ENCODE measurements at regions not wholly inside any gene's neighbourhood (a gene's known extent, or its start where the extent isn't known, plus 50 kb on each side); places are given as distances from the start of the nearest gene placed in this dataset.
A peak's percentile ranks its signal among the peaks of the same experiment; 100 is the strongest.
"Not testable (repeated sequence)": the region's sequence is repeated elsewhere in the genome, so short reads cannot be mapped to it uniquely, and the experiment has no call there.

DNA sequence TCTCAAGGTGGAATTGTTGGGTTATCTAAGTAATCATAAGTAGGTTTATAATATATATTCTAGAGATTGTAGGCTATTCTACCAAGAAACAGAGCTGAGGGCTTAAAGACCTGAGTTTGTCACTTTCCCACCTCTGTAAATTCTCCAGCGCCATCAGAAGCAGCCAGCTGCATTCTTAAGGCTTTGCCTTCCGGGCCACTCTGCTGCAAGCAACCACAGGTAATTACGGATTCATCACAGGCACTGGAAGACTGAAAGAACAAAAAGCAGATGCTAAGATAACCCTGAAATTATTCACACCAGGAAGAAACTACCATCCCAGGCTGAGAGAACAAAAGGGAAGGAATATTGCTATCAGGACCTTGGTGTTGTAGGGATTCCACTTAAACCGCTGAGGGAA, 137.8 kb upstream of the JCAD start:
- DNase-seq (ENCODE audit: low read depth, low spot score) = no peak

DNA sequence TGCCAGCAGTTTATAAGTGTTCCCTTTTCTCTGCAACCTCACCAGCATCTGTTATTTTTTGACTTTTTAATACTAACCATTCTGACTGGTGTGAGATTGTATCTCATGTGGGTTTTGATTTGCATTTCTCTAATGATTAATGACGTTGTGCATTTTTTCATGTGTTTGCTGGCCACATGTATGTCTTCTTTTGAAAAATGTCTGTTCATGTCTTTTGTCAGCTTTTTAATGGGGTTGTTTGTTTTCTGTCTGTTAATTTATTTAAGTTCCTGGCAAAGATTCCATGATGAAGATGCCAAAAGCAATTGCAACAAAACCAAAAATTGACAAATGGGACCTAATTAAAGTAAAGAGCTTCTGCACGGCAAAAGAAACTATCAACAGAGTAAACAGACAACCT, 137.2 kb upstream of the JCAD start:
- not testable (repeated sequence) for DNase-seq (ENCODE audit: low read depth, low spot score)

DNA sequence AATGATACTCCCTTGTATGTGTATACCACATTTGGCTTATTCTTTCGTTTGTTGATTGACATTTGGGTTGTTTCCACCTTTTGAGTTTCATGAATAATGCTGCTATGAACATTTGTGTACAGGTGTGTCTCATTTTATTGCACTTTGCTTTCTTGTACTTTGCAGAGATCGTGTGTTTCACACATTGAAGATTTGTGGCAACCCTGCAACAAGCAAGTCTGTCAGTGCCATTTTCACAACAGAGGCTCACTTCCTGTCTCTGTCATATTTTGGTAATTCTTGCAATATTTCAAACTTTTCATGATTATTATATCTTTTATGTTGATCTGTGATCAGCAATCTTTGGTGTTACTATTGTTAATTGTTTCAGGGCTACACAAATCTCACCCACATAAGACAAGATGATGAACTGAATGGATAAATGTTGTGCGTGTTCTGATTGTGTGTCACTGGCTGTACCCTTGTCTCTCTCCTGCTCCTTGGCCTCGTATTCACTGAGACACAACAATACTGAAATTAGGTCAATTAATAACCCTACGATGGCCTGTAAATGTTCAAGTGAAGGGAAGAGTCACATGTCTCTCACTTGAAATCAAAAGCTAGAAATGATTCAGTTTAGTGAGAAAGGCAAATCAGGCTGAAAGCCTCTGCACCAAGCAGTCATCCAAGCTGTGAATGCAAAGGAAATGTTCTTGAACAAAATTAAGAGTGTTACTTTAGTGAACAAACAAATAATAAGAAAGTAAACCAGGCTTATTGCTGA, 133.6 kb upstream of the JCAD start:
- no peak for DNase-seq (ENCODE audit: low read depth, low spot score)

DNA sequence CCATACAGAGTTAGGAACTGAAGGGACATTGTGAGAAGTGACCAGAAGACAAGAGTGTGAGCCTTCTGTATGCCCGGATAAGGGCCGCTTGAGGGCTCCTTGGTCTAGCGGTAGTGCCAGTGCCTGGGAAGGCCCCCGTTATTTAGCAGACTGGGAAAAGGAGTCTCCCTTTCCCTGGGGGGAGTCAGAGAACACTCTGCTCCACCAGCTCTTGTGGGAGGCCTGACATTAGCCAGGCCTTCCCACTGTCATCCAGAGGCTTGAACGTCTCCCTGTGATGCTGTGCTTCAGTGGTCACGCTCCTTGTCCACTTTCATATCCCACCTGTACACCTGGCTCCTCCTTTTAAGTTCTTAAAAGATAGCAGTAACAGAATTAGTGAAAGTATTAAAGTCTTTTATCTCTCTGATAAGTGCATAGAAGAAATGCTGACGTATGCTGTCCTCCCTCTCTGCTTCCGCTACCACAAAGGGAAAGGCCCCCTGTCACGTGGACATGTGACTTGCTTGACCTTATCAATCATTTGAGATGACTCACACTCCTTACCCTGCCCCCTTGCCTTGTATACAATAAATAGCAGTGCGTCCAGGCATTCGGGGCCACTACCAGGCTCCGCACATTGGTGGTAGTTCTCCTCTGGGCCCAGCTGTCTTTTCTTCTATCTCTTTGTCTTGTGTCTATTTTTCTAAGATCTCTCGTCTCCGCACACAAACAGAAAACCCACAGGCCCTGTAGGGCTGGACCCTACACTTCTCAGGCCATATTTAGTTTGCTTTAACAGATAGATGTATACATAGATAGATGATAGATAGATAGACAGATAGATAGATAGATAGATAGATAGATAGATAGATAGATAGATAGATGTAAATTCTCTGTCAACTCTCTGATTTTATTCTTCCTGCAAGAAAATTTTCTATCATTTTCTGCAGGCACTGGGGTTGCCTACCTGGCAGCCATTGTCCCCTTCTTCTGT, 131.5 kb upstream of the JCAD start:
- no peak for DNase-seq (ENCODE audit: low read depth, low spot score)

DNA sequence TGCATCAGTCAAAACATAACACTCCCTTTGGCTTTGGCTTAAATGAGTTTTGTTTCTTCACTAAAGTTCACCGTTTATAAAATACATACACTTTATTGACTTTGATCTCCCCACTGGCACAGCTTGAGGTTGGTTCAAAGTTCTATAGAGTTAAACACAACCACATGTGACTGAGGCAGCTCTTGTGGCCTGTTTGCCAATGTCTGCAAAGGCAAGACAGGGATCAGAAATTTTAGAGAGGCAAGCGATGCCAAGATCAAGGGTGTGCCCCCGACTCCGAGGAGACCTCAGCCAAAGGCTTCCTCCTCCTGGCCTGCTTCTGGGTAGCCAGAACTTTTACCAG, 129.8 kb upstream of the JCAD start:
- no peak for DNase-seq (ENCODE audit: low read depth, low spot score)

DNA sequence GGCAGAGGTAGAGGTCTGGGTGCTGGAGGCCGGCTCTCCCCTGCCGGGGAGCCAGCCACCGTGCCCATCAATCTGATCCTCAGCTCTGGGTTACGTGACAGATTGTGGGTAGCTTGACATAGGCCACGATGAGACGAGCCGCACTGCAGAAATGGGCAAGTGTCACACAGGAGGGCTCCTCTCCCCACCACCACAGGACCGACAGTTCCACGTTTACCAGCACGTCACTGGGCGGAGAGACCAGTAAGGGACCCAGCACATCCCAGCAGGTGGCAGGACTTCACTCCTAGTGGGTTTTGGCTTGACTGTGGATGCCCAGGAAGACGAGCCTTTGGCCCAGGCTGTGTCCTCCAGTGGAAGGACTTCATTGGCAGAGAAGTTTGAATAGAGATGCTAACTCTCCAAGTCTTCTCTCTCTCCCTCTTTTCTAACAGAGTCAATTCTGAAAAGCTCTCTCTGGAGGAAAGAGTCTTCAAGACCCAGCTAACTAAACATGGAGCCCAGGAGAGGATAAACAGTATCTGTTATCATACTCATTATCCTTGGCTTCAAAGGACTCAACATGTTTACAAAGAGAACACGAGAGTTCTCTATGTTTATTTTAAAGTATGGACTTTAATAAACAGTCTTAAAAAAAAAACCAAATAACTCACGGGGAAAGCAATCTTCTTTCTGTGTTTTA, 129.3 kb upstream of the JCAD start:
- no peak for DNase-seq (ENCODE audit: low read depth, low spot score)

DNA sequence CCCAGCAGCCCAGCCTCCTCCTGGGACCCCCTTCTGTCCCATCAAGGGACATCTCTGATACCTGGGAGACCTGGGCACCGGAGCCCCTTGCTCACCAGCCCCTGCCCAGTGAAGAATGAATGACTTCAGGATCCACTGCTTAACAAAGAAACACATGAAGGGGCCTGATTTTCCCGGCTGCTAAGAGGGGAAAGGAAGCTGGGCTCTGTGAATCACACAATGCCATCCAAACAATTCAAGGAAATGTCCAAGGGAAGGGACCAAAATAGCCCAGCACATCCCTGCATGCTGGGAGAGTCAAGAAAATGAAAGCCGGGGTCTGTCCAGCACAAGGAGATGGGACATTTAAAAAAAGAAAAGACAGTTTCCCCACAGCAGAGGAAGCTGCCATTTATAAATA, 128.7 kb upstream of the JCAD start:
- DNase-seq (ENCODE audit: low read depth, low spot score) = peak; percentile 23

DNA sequence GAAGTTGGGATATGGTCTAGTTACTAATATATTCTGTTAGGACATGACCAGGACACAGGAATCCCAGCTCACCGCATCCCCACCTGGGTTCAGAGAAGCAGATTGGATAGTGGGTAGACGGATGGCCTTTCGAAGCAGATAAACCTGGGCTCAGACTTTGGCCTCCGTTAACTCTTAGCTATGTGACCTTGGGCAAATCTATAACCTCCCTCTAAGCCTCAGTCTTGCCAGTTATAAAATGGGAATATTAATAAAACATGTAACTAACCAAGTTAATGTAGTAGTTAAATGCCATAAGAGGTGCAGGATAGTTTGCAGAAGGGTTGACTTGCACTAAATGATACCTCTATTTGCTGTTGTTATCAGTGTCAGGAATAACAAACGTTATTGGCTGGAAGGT, 127.6 kb upstream of the JCAD start:
- DNase-seq (ENCODE audit: low read depth, low spot score) = no peak

DNA sequence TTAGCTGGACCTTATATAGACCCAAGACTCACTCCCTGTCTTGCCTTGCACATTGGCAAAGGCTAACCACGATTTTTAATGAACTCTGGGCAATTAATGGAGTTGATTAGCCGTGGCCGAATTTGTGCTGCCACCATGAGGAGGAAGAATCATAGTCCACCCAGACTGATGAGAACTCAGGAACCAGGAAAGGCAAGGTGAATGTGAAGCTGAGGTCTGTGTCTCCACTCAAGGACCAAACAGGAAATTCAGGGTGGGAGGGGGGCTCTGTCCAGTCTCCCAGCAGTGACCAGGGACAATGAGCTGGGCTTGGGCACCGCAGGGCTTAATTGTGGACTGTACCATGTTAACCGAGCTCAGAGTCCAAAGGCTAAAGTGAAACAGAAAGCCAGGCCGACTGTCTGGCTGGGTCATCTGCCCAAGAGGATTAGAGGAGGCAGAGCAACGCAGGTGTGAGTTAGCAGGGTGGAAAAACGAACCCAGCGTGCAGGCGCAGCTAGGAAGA, 127.0 kb upstream of the JCAD start:
- DNase-seq (ENCODE audit: low read depth, low spot score) = peak; percentile 52

DNA sequence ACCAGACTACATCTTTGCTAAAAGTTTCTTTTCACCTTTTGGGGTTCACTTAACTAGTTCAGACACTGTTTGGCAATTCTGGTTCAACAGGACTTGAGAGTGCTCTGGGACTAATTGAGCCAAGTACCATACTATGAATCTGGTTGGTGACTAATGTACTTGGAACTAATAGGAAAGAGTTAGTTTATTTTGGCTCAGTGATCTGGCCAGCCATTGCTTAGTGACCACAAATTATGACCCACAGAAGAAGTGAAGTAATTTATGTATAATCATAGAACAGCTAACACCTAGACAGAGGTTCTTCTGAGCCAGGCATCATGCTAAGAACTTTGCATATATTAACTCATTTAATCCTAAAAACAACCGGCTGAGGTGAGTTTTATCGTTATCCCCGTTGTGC, 126.5 kb upstream of the JCAD start:
- DNase-seq (ENCODE audit: low read depth, low spot score) = peak; percentile 89

DNA sequence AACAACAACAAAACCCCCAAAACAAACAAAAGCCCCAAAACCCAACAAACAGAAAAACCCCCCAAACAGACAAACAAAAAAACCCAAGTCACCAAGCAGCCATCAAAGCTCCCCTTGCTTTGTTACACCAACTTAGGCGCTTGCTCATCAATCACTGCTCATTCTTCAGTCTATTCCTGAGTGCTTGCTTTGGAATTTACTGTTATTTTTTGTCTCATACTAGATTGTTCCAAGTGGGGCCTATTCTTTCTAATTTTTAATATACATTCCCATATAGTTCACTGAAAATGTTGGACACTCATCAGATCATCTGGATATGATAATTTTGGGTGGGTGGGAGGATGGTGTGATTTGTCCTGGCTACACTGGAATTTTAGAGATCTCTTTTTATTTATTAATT, 126.0 kb upstream of the JCAD start:
- DNase-seq (ENCODE audit: low read depth, low spot score) = no peak

DNA sequence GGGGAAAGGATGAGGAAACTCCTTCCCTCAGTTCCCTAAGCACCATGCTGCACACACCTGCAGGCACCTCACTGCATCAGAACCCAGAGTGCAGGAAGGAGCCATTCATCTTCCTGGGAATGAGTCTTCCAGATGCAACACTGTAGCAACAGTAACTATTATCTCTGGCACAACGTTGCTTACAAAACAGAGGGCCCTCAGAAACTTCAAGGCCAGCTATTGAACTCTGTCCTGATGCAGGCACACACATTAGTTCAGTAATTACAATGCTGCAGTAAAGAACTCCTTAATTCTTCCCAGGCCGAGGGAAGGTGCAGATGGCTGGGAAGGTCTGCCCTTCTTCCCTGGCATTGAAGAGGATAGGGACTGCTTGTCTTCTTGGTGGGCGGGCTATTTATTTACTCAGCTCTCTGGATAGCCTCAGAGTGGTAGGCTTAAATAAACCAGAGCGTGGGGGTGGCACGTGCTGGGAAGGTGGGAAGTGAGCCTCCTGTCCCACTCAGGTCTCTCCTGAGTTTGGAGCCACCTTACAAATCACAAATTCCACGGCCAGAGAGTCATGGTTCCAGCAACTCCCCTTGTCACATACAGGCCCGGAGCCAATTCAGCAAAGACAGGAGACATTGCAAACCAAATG, 125.1 kb upstream of the JCAD start:
- DNase-seq (ENCODE audit: low read depth, low spot score) = no peak

DNA sequence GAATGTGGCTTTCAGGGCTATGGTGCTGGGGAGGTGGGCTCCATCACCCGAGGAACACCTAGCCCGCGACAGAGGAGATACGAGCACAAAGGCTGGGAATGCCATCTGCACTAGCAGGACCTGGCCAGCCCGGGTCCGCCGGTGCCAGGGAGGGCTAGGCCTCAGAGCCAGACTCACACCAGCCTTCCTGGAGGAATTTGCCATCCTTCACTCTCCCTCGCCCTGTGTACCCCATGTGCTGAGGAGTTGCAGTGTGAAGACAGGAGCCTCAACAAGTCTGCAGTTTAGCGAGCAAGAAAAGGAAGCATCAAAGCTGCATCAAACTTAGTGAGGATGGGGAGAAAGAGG, 123.6 kb upstream of the JCAD start:
- no peak for DNase-seq (ENCODE audit: low read depth, low spot score)

DNA sequence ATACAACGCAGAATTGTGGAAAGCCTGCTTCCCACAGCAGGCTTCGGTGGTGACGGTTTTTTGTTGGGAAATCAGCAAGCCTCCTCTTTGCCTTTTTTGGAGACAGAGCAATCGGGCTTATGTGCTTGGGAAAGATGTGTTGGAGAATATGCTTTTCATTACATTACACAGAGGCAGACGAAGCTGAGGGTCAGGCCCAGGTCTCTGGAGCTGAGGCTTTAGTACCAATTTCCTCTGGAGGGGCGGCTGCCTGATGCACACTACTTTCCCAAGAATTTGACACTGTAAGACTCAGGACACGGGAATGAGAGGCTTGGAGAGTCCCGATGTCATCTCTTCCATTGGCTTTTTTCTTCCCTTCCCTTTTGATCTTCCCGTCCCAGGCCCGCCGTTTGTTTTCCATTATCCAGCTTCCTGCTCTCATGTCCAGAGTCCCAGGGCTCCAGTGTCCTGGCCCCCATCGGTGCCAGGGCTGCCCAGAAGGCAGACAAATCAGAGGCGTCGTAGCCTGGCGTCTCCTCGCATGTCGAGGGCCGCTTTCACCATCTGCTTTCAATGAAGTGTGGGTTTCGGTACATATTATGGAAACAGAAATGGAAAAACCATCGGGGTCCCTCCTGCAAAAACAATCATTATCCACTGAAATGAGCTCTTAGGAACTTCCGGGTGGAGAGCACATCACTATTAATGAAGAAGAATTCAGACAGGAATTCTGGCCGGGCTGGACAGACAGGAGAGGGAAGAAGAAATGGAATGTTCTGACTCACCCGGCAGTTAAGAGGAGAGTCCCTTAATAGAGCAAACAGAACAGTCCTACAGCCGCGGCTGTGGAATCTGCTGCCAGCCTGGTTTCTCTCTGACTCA, 123.0 kb upstream of the JCAD start:
- peak; percentile 92 for DNase-seq (ENCODE audit: low read depth, low spot score)

DNA sequence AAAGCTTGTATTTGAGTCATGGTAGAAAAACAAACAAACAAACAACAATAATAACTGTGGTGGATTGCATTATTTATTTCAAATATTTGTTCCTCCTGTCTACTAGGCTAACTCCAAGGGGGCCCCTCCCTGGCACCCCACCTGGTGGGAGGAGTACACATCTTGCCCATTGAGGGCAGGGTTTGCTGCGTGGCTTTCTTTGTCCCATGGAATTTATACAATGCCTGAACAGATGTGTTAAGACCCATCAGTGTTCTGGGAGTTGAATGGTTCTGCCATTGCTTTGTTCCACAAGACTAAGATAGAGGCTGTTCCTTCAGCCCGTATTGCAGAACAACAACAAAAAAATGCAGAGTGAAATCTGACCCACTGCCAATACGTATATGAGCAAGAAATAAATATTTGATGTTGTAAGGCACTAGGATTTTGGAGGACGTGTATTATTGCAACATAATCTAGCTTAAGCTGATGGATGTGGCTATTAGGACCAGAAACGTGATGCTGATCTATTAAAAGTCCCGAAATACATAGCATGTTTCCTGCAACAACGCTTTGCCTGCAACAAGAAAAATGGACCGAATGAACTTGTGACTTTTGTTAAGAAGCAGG, 119.1 kb upstream of the JCAD start:
- no peak for DNase-seq (ENCODE audit: low read depth, low spot score)

DNA sequence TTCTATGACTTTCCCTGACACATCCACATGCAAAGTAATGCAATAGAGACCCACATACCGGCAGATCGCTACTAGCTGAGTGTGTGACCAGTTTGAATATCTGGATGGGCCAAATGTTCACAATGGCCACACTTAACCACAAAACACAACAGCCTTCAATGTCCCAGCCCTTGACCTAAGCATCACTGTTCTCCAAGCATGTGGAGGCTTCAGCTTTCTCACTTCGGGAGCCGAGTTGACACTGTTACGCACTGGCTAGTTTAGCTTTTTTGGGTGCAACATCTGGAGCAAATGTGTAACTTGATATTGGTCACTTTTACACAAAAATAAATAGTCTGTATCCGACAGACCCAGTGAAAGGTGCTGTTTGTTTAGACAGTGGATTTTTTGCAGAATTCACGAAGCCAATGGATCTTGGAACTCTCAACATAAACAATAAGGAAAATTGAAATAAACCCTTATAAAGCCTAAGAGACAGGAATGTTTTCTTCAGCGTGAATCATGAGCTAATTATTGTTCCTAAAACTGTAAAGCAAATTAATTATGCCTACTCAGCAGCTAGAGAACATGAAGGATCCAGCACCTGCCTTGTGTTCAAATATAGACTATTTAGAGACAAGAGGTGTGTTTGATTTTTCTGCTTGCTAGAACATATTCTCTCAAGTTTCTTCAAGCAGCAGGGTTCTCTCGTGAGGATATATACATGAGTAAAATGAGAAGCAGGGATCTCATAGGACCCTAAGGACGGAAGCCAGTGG, 117.6 kb upstream of the JCAD start:
- no peak for DNase-seq (ENCODE audit: low read depth, low spot score)

DNA sequence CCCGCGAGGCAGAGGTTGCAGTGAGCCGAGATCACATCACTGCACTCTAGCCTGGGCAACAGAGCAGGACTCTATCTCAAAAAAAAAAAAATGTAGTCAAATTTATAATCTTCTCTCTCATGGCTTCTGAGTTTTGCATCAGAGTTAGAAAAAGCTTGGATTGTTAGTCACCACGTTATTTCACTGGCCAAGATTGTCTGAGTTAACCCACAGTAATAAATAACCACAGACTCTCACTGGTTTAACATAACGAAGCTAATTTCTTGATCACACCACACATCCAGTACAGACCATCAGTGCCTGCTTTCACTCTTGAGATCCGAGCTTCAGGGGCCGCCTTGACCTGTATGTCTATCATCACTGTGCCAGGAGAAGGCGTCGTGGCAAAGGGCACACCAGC, 116.8 kb upstream of the JCAD start:
- DNase-seq (ENCODE audit: low read depth, low spot score) = peak; percentile 61

DNA sequence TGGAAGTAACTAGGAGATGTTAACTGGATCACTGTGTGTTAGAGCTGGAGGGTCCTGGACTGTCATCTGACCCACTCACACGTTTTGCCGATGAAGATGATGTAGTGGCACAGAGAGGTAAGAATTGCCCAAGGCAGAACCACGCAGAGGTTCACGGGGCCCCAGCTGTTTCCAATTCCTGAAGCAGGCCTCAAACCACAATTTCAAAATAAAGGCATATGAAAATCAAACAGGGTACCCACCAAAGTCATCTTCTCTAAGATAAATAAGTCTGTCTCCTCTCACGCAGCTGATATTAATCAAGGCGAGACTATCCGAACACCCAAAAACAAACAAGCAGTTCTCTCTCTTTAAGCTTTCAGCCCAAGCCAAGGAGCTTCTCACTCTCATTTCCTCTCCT, 113.3 kb upstream of the JCAD start:
- DNase-seq (ENCODE audit: low read depth, low spot score) = no peak

DNA sequence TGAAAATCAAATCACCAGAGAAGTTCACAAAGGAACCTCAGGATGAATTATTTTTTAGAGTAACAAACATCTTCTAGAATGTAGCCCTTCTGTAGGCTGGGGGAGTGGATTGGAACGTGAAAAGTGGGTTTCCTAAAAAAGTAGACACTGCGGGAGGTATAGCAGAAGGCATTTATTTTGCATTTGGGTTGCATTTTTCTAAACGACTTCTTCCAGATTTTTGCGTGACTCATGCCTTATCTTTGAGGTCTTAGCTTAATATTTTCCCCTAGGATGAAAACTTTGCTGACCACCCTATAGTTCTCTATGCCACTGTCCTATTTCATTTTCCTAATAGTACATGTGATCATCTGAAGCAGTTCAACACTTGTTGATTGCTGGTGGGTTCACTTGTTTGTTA, 112.7 kb upstream of the JCAD start:
- no peak for DNase-seq (ENCODE audit: low read depth, low spot score)

DNA sequence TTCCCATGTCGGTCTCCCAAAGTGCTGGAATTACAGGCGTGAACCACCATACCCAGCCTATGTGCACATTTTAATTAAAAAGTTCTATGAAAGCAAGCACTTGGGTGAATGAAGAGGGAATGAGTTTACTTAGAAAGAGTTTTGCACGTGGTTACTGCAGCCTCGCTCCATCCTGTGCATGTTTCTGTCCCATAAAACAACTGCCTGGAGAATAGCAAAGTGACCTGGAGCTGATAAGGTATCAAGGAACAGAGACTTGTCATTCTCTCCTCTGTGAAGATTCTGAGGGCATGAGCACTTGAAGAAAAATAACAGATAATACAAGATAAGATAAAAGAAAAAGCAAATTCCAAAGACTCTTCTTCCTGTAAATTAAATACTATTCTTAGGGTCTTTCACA, 112.2 kb upstream of the JCAD start:
- no peak for DNase-seq (ENCODE audit: low read depth, low spot score)

All from astrocyte of the hippocampus (primary cell).